ENCODE measurements at regions not wholly inside any gene's neighbourhood (a gene's known extent, or its start where the extent isn't known, plus 50 kb on each side); places are given as distances from the start of the nearest gene placed in this dataset.
"Not testable (repeated sequence)": the region's sequence is repeated elsewhere in the genome, so short reads cannot be mapped to it uniquely, and the experiment has no call there.

DNA sequence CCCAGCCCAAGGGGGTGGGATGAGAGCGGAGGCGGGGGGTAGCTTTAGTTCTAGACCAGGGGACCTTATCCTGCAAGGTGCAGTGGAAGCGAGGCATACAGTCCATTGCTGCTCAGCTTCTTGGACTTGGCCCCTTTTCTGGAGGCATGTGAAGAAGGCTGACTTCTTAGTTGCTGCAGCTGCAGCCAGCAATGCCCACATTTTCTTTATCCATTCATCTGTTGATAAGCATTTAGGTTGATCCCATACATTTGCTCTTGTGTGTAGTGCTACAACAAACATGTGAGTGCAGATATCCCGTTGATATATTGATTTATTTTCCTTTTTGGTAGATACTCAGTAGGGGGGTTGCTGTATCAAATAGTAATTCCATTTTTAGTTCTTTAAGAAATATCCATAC is 461.2 kb upstream of the IMPG1 start:
- Histone ChIP-seq H3K9me3 (ENCODE audit: control insufficient read depth in 2 of 2, insufficient read depth in 1 of 2, low read depth in 1 of 2, low read length in 1 of 2) (peaks cover 0 to 15% of the 10 kb centered on the region in 2 donors), H3K4me3 (ENCODE audit: low read depth in 1 of 3, low read length in 3 of 3) (no peak overlapping the region), H3K27me3 (ENCODE audit: control insufficient read depth in 3 of 3, insufficient read depth in 3 of 3, low read length in 3 of 3) (no peaks in the 10 kb centered on the region), H3K36me3 (ENCODE audit: control insufficient read depth in 3 of 3, insufficient read depth in 2 of 3, low read depth in 1 of 3, low read length in 3 of 3) (no peaks in the 10 kb centered on the region), H3K27ac (ENCODE audit: low read depth in 1 of 3, low read length in 2 of 3) (no peak overlapping the region), H3K4me1 (ENCODE audit: control insufficient read depth in 3 of 3, insufficient read depth in 2 of 3, low read depth in 1 of 3, low read length in 2 of 3) (no peaks in the 10 kb centered on the region)
- no peak for FAIRE-seq
- WGBS, 3 donors = 83 to 91% (median 83%) methylated on average over 4 of the region's 4 CpGs
- no peak for DNase-seq

DNA sequence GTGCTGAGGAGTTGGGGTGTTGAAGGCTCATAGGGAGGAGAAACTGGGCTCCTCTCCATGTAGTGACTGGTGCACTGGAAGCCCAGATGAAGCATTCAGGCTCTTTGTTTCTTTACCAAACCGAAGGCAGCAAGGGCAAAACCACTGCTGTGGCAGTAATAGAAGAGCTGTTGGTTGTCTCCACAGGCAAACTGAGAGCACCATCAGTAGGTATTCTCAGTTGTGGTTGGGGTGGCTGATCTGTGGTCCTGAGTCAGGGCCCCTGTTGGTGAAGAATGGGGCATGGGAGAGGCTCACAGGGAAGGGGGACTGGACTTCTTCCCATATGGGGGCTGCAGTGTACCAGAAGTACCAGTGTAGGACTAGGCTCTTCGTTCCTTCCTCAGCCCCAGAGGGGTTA is 460.2 kb upstream of the IMPG1 start:
- Histone ChIP-seq H3K27ac (ENCODE audit: low read depth in 1 of 3, low read length in 2 of 3) (no peak overlapping the region), H3K4me1 (ENCODE audit: control insufficient read depth in 3 of 3, insufficient read depth in 2 of 3, low read depth in 1 of 3, low read length in 2 of 3) (no peaks in the 10 kb centered on the region), H3K9me3 (ENCODE audit: control insufficient read depth in 2 of 2, insufficient read depth in 1 of 2, low read depth in 1 of 2, low read length in 1 of 2) (peaks cover 0 to 15% of the 10 kb centered on the region in 2 donors), H3K4me3 (ENCODE audit: low read depth in 1 of 3, low read length in 3 of 3) (no peak overlapping the region), H3K27me3 (ENCODE audit: control insufficient read depth in 3 of 3, insufficient read depth in 3 of 3, low read length in 3 of 3) (no peaks in the 10 kb centered on the region), H3K36me3 (ENCODE audit: control insufficient read depth in 3 of 3, insufficient read depth in 2 of 3, low read depth in 1 of 3, low read length in 3 of 3) (no peaks in the 10 kb centered on the region)
- DNase-seq = no peak
- WGBS, 3 donors = 48 to 63% (median 51%) methylated on average over 2 of the region's 2 CpGs
- FAIRE-seq = no peak

DNA sequence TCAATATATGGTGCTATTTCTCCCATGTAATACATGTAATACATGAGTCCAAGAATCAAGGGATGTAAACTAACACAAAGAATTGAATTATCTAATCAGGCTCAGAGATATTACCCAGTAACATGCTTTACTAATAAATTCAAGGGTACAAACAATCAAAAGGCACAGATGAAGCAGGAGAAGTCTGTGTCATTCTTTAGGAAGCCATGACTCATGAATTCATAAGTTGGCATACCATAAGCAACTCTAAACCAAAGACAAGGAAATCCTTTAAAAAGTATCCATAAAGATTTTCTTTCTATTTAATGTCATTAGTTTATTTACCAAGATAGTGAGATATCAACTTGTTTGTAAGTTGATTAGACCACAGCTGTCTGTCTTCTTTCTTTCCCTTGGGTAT is 446.0 kb upstream of the IMPG1 start:
- no peaks in the 10 kb centered on the region for H3K4me1 ChIP-seq (ENCODE audit: control insufficient read depth in 3 of 3, insufficient read depth in 2 of 3, low read depth in 1 of 3, low read length in 2 of 3)
- H3K36me3 ChIP-seq (ENCODE audit: control insufficient read depth in 3 of 3, insufficient read depth in 2 of 3, low read depth in 1 of 3, low read length in 3 of 3) = no peaks in the 10 kb centered on the region
- DNase-seq (no peak), FAIRE-seq (no peak)
- no peaks in the 10 kb centered on the region for H3K9me3 ChIP-seq (ENCODE audit: control insufficient read depth in 2 of 2, insufficient read depth in 1 of 2, low read depth in 1 of 2, low read length in 1 of 2)
- no peak overlapping the region for H3K4me3 ChIP-seq (ENCODE audit: low read depth in 1 of 3, low read length in 3 of 3)
- no peaks in the 10 kb centered on the region for H3K27me3 ChIP-seq (ENCODE audit: control insufficient read depth in 3 of 3, insufficient read depth in 3 of 3, low read length in 3 of 3)
- no peak overlapping the region for H3K27ac ChIP-seq (ENCODE audit: low read depth in 1 of 3, low read length in 2 of 3)

DNA sequence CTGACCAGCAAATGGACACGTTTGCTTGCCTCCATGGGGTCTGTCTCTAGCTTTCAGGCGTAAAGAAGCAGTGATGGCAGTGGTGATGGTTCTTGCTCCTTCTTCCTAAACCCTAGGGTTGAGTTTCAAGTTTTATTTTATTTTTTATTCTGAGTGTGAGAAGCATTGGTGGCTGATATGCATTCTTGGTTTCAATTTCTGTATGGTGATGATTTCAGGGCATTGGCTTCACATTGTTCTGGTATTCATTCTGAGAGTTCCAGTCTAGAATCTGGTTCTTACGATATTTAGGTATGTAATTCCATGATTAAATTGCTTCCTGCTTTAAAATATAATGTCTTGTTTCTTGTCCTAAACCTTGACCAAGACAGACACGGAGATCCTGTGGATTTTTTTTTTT is 444.5 kb upstream of the IMPG1 start:
- FAIRE-seq (no peak), DNase-seq (no peak)
- Histone ChIP-seq H3K4me3 (ENCODE audit: low read depth in 1 of 3, low read length in 3 of 3) (no peak overlapping the region), H3K27ac (ENCODE audit: low read depth in 1 of 3, low read length in 2 of 3) (no peak overlapping the region), H3K36me3 (ENCODE audit: control insufficient read depth in 3 of 3, insufficient read depth in 2 of 3, low read depth in 1 of 3, low read length in 3 of 3) (no peaks in the 10 kb centered on the region), H3K9me3 (ENCODE audit: control insufficient read depth in 2 of 2, insufficient read depth in 1 of 2, low read depth in 1 of 2, low read length in 1 of 2) (no peaks in the 10 kb centered on the region), H3K27me3 (ENCODE audit: control insufficient read depth in 3 of 3, insufficient read depth in 3 of 3, low read length in 3 of 3) (no peaks in the 10 kb centered on the region), H3K4me1 (ENCODE audit: control insufficient read depth in 3 of 3, insufficient read depth in 2 of 3, low read depth in 1 of 3, low read length in 2 of 3) (no peaks in the 10 kb centered on the region)
- 69 to 81% (median 80%) methylated on average over 4 of the region's 4 CpGs for WGBS, 3 donors

DNA sequence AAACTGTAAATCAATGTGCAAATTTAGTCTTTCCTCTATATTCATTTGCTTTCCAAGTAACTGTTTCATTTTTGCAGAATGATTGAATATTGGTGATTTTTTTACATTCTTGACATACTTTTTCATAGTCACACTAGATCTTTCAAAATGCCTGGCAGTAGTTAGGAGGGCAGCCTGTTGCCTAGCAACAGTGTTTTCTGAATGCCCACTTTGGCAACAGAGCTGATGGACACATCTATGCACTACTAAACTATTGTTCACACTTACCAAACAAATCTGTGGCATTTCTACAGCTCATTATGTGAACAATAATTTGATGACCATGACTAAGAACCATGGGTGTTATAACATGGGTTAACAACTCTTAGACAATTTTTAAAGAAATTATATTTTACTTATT is 438.0 kb upstream of the IMPG1 start:
- no peaks in the 10 kb centered on the region for H3K9me3 ChIP-seq (ENCODE audit: control insufficient read depth in 2 of 2, insufficient read depth in 1 of 2, low read depth in 1 of 2, low read length in 1 of 2)
- no peak overlapping the region for H3K27ac ChIP-seq (ENCODE audit: low read depth in 1 of 3, low read length in 2 of 3)
- DNase-seq (no peak), FAIRE-seq (no peak)
- no peak overlapping the region for H3K4me3 ChIP-seq (ENCODE audit: low read depth in 1 of 3, low read length in 3 of 3)
- H3K27me3 ChIP-seq (ENCODE audit: control insufficient read depth in 3 of 3, insufficient read depth in 3 of 3, low read length in 3 of 3) = no peaks in the 10 kb centered on the region
- H3K36me3 ChIP-seq (ENCODE audit: control insufficient read depth in 3 of 3, insufficient read depth in 2 of 3, low read depth in 1 of 3, low read length in 3 of 3) = no peaks in the 10 kb centered on the region
- H3K4me1 ChIP-seq (ENCODE audit: control insufficient read depth in 3 of 3, insufficient read depth in 2 of 3, low read depth in 1 of 3, low read length in 2 of 3) = no peaks in the 10 kb centered on the region

DNA sequence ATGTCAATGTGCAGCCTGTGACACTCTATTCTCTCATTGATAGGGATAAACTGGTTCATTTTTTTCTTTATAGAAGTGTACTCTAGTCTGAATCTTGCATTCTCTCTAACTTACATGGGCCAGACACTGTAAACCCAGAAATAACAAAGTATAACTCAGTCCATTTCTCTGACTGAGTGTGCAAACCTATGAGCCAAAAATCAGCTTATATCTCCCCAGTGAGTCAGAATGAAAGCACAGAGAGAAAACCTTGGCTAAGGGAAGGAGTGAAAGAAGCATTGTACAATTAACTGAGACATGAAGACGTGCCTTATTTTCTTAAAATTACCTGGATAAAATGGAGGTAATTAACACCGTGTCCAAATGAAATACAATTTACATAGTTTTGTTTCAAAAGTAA is 436.9 kb upstream of the IMPG1 start:
- no peaks in the 10 kb centered on the region for H3K4me1 ChIP-seq (ENCODE audit: control insufficient read depth in 3 of 3, insufficient read depth in 2 of 3, low read depth in 1 of 3, low read length in 2 of 3)
- DNase-seq (no peak), FAIRE-seq (no peak)
- no peaks in the 10 kb centered on the region for H3K36me3 ChIP-seq (ENCODE audit: control insufficient read depth in 3 of 3, insufficient read depth in 2 of 3, low read depth in 1 of 3, low read length in 3 of 3)
- no peaks in the 10 kb centered on the region for H3K27me3 ChIP-seq (ENCODE audit: control insufficient read depth in 3 of 3, insufficient read depth in 3 of 3, low read length in 3 of 3)
- H3K27ac ChIP-seq (ENCODE audit: low read depth in 1 of 3, low read length in 2 of 3) = no peak overlapping the region
- no peaks in the 10 kb centered on the region for H3K9me3 ChIP-seq (ENCODE audit: control insufficient read depth in 2 of 2, insufficient read depth in 1 of 2, low read depth in 1 of 2, low read length in 1 of 2)
- WGBS, 3 donors = 58 to 78% (median 76%) methylated on average over 2 of the region's 2 CpGs
- no peak overlapping the region for H3K4me3 ChIP-seq (ENCODE audit: low read depth in 1 of 3, low read length in 3 of 3)

DNA sequence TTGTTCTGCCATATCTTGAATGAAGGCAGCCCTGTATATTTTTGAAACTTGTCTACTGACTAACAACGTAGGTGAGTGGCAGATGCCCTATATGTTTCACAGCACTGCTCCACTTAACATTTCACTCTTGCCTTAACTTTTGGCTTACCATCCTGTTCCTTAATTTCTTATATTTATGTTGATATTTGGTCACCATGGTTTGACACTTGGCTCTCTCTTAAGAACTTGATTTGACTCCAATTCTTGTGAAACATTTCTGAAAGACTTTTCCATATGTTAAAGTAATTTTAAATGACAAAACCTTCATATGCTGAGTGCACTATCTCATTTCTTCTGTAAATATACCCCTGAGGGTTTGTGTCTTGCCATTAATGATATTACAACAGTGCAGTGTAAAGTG is 434.3 kb upstream of the IMPG1 start:
- WGBS, 3 donors = 68 to 75% (median 75%) methylated on average over 1 of the region's 1 CpG
- DNase-seq (no peak), FAIRE-seq (no peak)
- H3K4me3 ChIP-seq (ENCODE audit: low read depth in 1 of 3, low read length in 3 of 3) = no peak overlapping the region
- no peaks in the 10 kb centered on the region for H3K4me1 ChIP-seq (ENCODE audit: control insufficient read depth in 3 of 3, insufficient read depth in 2 of 3, low read depth in 1 of 3, low read length in 2 of 3)
- H3K36me3 ChIP-seq (ENCODE audit: control insufficient read depth in 3 of 3, insufficient read depth in 2 of 3, low read depth in 1 of 3, low read length in 3 of 3) = no peaks in the 10 kb centered on the region
- no peaks in the 10 kb centered on the region for H3K27me3 ChIP-seq (ENCODE audit: control insufficient read depth in 3 of 3, insufficient read depth in 3 of 3, low read length in 3 of 3)
- H3K27ac ChIP-seq (ENCODE audit: low read depth in 1 of 3, low read length in 2 of 3) = no peak overlapping the region
- H3K9me3 ChIP-seq (ENCODE audit: control insufficient read depth in 2 of 2, insufficient read depth in 1 of 2, low read depth in 1 of 2, low read length in 1 of 2) = no peaks in the 10 kb centered on the region

DNA sequence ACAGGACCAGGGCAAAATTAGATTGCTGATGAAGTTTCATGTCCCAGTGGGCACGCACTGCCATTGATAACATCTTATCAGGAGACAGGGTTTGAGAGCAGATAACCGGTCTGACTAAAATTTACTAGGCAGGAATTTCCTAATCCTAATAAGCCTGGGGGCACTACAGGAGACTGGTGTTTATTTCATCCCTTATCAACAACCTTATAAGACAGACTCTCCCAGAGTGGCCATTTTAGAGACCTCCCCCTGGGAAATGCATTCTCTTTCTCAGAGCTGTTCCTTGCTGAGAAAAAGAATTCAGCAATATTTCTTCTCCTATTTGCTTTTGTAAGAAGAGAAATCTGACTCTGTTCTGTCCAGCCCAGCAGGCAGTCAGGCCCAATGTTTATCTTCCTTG is 423.4 kb upstream of the IMPG1 start:
- Histone ChIP-seq H3K36me3 (ENCODE audit: control insufficient read depth in 3 of 3, insufficient read depth in 2 of 3, low read depth in 1 of 3, low read length in 3 of 3) (no peaks in the 10 kb centered on the region), H3K4me3 (ENCODE audit: low read depth in 1 of 3, low read length in 3 of 3) (no peak overlapping the region), H3K9me3 (ENCODE audit: control insufficient read depth in 2 of 2, insufficient read depth in 1 of 2, low read depth in 1 of 2, low read length in 1 of 2) (peaks cover 0 to 24% of the 10 kb centered on the region in 2 donors), H3K27ac (ENCODE audit: low read depth in 1 of 3, low read length in 2 of 3) (no peak overlapping the region), H3K4me1 (ENCODE audit: control insufficient read depth in 3 of 3, insufficient read depth in 2 of 3, low read depth in 1 of 3, low read length in 2 of 3) (no peaks in the 10 kb centered on the region), H3K27me3 (ENCODE audit: control insufficient read depth in 3 of 3, insufficient read depth in 3 of 3, low read length in 3 of 3) (no peaks in the 10 kb centered on the region)
- WGBS, 3 donors = 80 to 88% (median 81%) methylated on average over 2 of the region's 2 CpGs
- FAIRE-seq (no peak), DNase-seq (no peak)

DNA sequence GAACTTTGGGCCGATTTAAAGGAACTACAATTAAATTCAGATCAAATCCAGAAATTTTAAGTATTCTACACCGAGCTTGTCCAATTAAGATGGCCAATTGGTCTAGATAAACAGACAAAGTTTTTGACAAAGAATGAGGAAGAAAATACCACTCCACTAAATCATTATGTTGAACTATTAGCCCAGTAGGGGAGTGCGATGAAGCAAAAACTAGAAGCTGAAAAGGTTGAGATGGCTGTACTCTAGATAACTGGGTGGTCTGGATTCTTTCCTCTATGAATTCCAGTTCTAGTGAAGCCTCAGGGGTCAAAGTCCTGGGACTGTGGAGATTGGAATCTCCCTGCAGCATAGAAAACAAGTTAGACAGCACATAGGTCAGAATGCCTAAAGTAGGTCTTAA is 418.9 kb upstream of the IMPG1 start:
- not testable (repeated sequence) for H3K27ac ChIP-seq (ENCODE audit: low read depth in 1 of 3, low read length in 2 of 3); FAIRE-seq; H3K27me3 ChIP-seq (ENCODE audit: control insufficient read depth in 3 of 3, insufficient read depth in 3 of 3, low read length in 3 of 3); DNase-seq; H3K4me3 ChIP-seq (ENCODE audit: low read depth in 1 of 3, low read length in 3 of 3); H3K4me1 ChIP-seq (ENCODE audit: control insufficient read depth in 3 of 3, insufficient read depth in 2 of 3, low read depth in 1 of 3, low read length in 2 of 3); H3K36me3 ChIP-seq (ENCODE audit: control insufficient read depth in 3 of 3, insufficient read depth in 2 of 3, low read depth in 1 of 3, low read length in 3 of 3)
- 59 to 89% (median 81%) methylated on average over 3 of the region's 3 CpGs for WGBS, 3 donors
- peaks cover 0 to 20% of the 10 kb centered on the region in 2 donors for H3K9me3 ChIP-seq (ENCODE audit: control insufficient read depth in 2 of 2, insufficient read depth in 1 of 2, low read depth in 1 of 2, low read length in 1 of 2)
